ENCODE measurements at regions not wholly inside any gene's neighbourhood (a gene's known extent, or its start where the extent isn't known, plus 50 kb on each side); places are given as distances from the start of the nearest gene placed in this dataset.

DNA sequence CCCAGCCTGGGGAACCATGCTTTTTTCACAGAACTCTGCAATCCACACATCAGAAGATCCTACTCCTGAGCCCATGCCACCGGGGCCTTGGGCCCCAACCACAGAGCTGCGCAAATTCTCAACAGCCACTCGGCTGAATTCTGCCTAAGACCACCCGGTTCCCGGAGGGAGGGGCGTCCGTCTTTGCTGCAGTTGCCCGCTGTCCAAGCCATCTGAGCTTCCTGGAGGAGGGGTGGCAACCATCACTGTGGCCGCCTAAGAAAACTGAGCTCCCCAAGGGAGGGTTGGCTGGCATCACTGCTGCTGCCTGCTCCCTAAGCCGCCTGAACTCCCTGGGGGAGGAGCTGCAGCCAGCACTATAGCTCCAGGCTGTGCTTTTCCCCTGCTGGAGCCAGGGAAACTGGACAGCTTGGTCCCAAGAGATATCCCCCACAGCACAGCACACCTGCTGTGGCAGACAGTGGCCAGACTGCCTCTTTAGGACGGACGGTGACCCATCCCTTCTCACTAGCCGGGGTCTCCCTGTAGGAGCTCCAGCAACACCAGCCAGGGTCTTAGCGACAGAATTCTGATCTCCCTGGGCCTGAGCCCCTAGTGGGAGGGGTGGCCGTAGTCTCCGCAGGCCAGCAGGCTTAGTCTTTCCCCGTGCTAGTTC, 1411.6 kb upstream of the CDH2 start:
- Histone ChIP-seq H3K27me3 (replicated peaks; ENCODE audit: insufficient read depth, low read depth, low read length, poor library complexity) (no peaks in the 10 kb centered on the region), H3K27ac (ENCODE audit: low read depth, low read length, poor library complexity, severe bottlenecking) (no peak overlapping the region), H3K36me3 (ENCODE audit: insufficient read depth, low read length, poor library complexity, severe bottlenecking) (no peaks in the 10 kb centered on the region), H3K4me1 (ENCODE audit: insufficient read depth, low read length, poor library complexity, severe bottlenecking) (no peaks in the 10 kb centered on the region), H3K4me3 (ENCODE audit: low read depth, low read length, poor library complexity, severe bottlenecking) (no peak overlapping the region), H3K9me3 (ENCODE audit: low read depth, low read length, poor library complexity, severe bottlenecking) (no peaks in the 10 kb centered on the region)
- ChIA-PET CTCF (no interaction called here), POLR2A (ENCODE audit: low non-redundant PET) (no interaction called here)
- intact Hi-C loops (cut with micrococcal nuclease; ENCODE audit: unreplicated experiment): no loop called here
- TF ChIP-seq, protein P1, sequence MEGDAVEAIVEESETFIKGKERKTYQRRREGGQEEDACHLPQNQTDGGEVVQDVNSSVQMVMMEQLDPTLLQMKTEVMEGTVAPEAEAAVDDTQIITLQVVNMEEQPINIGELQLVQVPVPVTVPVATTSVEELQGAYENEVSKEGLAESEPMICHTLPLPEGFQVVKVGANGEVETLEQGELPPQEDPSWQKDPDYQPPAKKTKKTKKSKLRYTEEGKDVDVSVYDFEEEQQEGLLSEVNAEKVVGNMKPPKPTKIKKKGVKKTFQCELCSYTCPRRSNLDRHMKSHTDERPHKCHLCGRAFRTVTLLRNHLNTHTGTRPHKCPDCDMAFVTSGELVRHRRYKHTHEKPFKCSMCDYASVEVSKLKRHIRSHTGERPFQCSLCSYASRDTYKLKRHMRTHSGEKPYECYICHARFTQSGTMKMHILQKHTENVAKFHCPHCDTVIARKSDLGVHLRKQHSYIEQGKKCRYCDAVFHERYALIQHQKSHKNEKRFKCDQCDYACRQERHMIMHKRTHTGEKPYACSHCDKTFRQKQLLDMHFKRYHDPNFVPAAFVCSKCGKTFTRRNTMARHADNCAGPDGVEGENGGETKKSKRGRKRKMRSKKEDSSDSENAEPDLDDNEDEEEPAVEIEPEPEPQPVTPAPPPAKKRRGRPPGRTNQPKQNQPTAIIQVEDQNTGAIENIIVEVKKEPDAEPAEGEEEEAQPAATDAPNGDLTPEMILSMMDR (conservative IDR thresholded peaks at IDR 0.05; ENCODE audit: low read depth, low read length): no peak
- TF ChIP-seq EZH2 (IDR thresholded peaks at IDR 0.05; ENCODE audit: borderline replicate concordance, low read depth, low read length, poor library complexity, severe bottlenecking): no peak
- BruUV-seq (replicated peaks): no TSS peak
- DNase-seq (ENCODE audit: low spot score): no peak

DNA sequence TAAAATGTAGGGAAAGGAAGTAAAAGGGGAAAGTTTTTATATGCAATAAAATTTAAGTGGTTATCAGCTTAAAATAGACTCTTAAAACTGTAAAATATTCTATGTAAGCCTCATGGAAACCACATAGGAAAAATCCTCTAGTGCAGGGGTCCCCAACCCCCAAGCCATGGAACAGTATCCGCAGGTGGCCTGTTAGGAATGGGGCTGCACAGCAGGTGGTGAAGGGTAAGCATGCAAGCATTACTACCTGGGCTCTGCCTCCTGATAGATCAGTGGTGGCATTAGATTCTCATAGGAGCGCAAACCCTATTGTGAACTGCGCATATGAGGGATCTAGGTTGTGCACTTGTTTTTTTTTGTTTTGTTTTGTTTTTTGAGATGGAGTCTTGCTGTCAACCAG, 1409.3 kb upstream of the CDH2 start:
- CTCF ChIA-PET: no interaction called here
- no peak for TF ChIP-seq EZH2 (IDR thresholded peaks at IDR 0.05; ENCODE audit: borderline replicate concordance, low read depth, low read length, poor library complexity, severe bottlenecking)
- TF ChIP-seq, protein P1 (conservative IDR thresholded peaks at IDR 0.05; ENCODE audit: low read depth, low read length): no peak
- POLR2A ChIA-PET (ENCODE audit: low non-redundant PET): no interaction called here
- Histone ChIP-seq H3K4me3 (ENCODE audit: low read depth, low read length, poor library complexity, severe bottlenecking) (no peak overlapping the region), H3K36me3 (ENCODE audit: insufficient read depth, low read length, poor library complexity, severe bottlenecking) (no peaks in the 10 kb centered on the region), H3K27me3 (replicated peaks; ENCODE audit: insufficient read depth, low read depth, low read length, poor library complexity) (no peaks in the 10 kb centered on the region), H3K4me1 (ENCODE audit: insufficient read depth, low read length, poor library complexity, severe bottlenecking) (no peaks in the 10 kb centered on the region), H3K9me3 (ENCODE audit: low read depth, low read length, poor library complexity, severe bottlenecking) (no peaks in the 10 kb centered on the region), H3K27ac (ENCODE audit: low read depth, low read length, poor library complexity, severe bottlenecking) (no peak overlapping the region)
- no TSS peak for BruUV-seq (replicated peaks)
- intact Hi-C loops (cut with micrococcal nuclease; ENCODE audit: unreplicated experiment): no loop called here
- no peak for DNase-seq (ENCODE audit: low spot score)

- Histone ChIP-seq H3K36me3 (ENCODE audit: insufficient read depth, low read length, poor library complexity, severe bottlenecking) (no peaks in the 10 kb centered on the region), H3K9me3 (ENCODE audit: low read depth, low read length, poor library complexity, severe bottlenecking) (no peaks in the 10 kb centered on the region)
- DNase-seq (ENCODE audit: low spot score): no peak
Measured at GRCh38 chr18:29560270-29560669, 1383.3 kb upstream of the CDH2 start.

More at GRCh38 chr18:29560270-29560669, 1383.3 kb upstream of the CDH2 start:
- Histone ChIP-seq H3K4me1 (ENCODE audit: insufficient read depth, low read length, poor library complexity, severe bottlenecking) (no peaks in the 10 kb centered on the region), H3K27me3 (replicated peaks; ENCODE audit: insufficient read depth, low read depth, low read length, poor library complexity) (no peaks in the 10 kb centered on the region), H3K4me3 (ENCODE audit: low read depth, low read length, poor library complexity, severe bottlenecking) (no peak overlapping the region), H3K27ac (ENCODE audit: low read depth, low read length, poor library complexity, severe bottlenecking) (no peak overlapping the region)
- intact Hi-C loops (cut with micrococcal nuclease; ENCODE audit: unreplicated experiment): no loop called here
- TF ChIP-seq EZH2 (IDR thresholded peaks at IDR 0.05; ENCODE audit: borderline replicate concordance, low read depth, low read length, poor library complexity, severe bottlenecking): no peak
- TF ChIP-seq, protein P1 (conservative IDR thresholded peaks at IDR 0.05; ENCODE audit: low read depth, low read length): no peak
- BruUV-seq (replicated peaks): no TSS peak
- ChIA-PET CTCF (no interaction called here), POLR2A (ENCODE audit: low non-redundant PET) (no interaction called here)

Measured in A673 (cell line).